Endothelial cell of umbilical vein (primary cell): ENCODE measurements at regions not wholly inside any gene's neighbourhood (a gene's known extent, or its start where the extent isn't known, plus 50 kb on each side); places are given as distances from the start of the nearest gene placed in this dataset.

Experiments
- BruUV-seq: library from RNA; stranded (reverse); fragments of 400-500 nt; replicated peaks from 2 replicates; lab custom pipeline; 2021; lab: Mats Ljungman, UMichigan
- CTCF ChIA-PET: fragments of 300-600, 350-600 bp; sonication (Branson Sonifier 250); formaldehyde crosslinking; loops from one replicate; lab custom pipeline; 2021; ENCODE audit warnings: antibody characterized with exemption, inconsistent platforms; lab: Charles Lee
- POLR2A ChIA-PET: fragments of 300-600, 350-600 bp; sonication (Branson Sonifier 250); formaldehyde crosslinking; loops from one replicate; lab custom pipeline; 2021; ENCODE audit warnings: antibody characterized with exemption, inconsistent platforms; lab: Charles Lee
- DNase-seq: peaks from one replicate; pipeline ENCODE4 v3.0.0-alpha.2; 2011; ENCODE audit warnings: low read depth, low spot score
- FAIRE-seq: peaks from 2 replicates; lab custom pipeline; 2011; peaks lifted over from hg19 to GRCh38; lab: Jason Lieb, UNC
- H2AFZ ChIP-seq: 2 replicates; pipeline ENCODE4 v1.6.0; 2012; ENCODE audit warnings: low read depth, low read length, control low read depth, inconsistent platforms
- H3K27ac ChIP-seq: 2 replicates; pipeline ENCODE4 v1.5.1; 2011; ENCODE audit warnings: low read depth, mild to moderate bottlenecking, control low read depth, low read length, moderate library complexity; ENCODE audit not compliant: insufficient read depth
- H3K27me3 ChIP-seq, 2 experiments: 2 replicates each; pipeline versions ENCODE4 v1.6.0 to v1.6.1; 2011; ENCODE audit warnings: low read length in 2 of 2, mixed read lengths in 1 of 2; ENCODE audit not compliant: control insufficient read depth in 2 of 2, insufficient read depth in 2 of 2
- H3K36me3 ChIP-seq, 2 experiments: 2 replicates in 1 of 2; 3 replicates in 1 of 2; pipeline ENCODE4 v1.5.1; 2011; ENCODE audit warnings: low read length in 2 of 2, mild to moderate bottlenecking in 1 of 2, moderate library complexity in 1 of 2; ENCODE audit not compliant: control insufficient read depth in 2 of 2, insufficient read depth in 2 of 2; ENCODE audit errors: extremely low read depth in 1 of 2
- H3K4me1 ChIP-seq: 3 replicates; pipeline ENCODE4 v1.5.1; 2011; ENCODE audit warnings: mild to moderate bottlenecking, low read length; ENCODE audit not compliant: control insufficient read depth, insufficient read depth; ENCODE audit errors: extremely low read depth
- H3K4me2 ChIP-seq: 2 replicates; pipeline ENCODE4 v1.6.1; 2011; ENCODE audit warnings: low read length, control low read depth, mixed read lengths; ENCODE audit not compliant: insufficient read depth
- H3K4me3 ChIP-seq, 3 experiments: fragments of 200-600 bp in 1 of 3; sonication (generic), shearing (Covaris generic) in 1 of 3; replicated peaks in 1 of 3; 2 replicates each; pipeline ENCODE4 v1.5.1; 2011 to 2016; ENCODE audit warnings: control low read depth in 3 of 3, low read length in 3 of 3, mild to moderate bottlenecking in 2 of 3, inconsistent platforms in 1 of 3, low read depth in 1 of 3, moderate library complexity in 1 of 3; ENCODE audit not compliant: insufficient read depth in 1 of 3
- H3K79me2 ChIP-seq: 2 replicates; pipeline ENCODE4 v1.6.0; 2012; ENCODE audit warnings: low read length, inconsistent platforms; ENCODE audit not compliant: control insufficient read depth, insufficient read depth
- H3K9ac ChIP-seq: replicated peaks from 2 replicates; pipeline ENCODE3; 2011; ENCODE audit warnings: low read length, control low read depth; ENCODE audit not compliant: insufficient read depth; ENCODE audit errors: extremely low read depth
- H3K9me1 ChIP-seq: replicated peaks from 3 replicates; pipeline ENCODE4 v1.6.0; 2011; ENCODE audit warnings: mild to moderate bottlenecking, low read length; ENCODE audit not compliant: control insufficient read depth, insufficient read depth; ENCODE audit errors: extremely low read depth
- H3K9me3 ChIP-seq: replicated peaks from 2 replicates; pipeline ENCODE4 v1.5.1; 2012; ENCODE audit warnings: low read length, inconsistent platforms; ENCODE audit not compliant: control insufficient read depth, insufficient read depth
- H4K20me1 ChIP-seq: replicated peaks from 2 replicates; pipeline ENCODE3; 2011; ENCODE audit warnings: mild to moderate bottlenecking, low read length; ENCODE audit not compliant: control insufficient read depth, insufficient read depth; ENCODE audit errors: extremely low read depth
- EZH2 ChIP-seq: IDR thresholded peaks from 2 replicates; pipeline ENCODE4 v1.6.1; 2012; ENCODE audit warnings: borderline replicate concordance, low read depth, mild to moderate bottlenecking, moderate library complexity, low read length, inconsistent platforms; ENCODE audit not compliant: severe bottlenecking
- FOS ChIP-seq: IDR thresholded peaks from 2 replicates; pipeline ENCODE4 v1.6.1; 2011; ENCODE audit warnings: mild to moderate bottlenecking, low read length, moderate library complexity, borderline replicate concordance; ENCODE audit not compliant: insufficient read depth
- GATA2 ChIP-seq: IDR thresholded peaks from 2 replicates; pipeline ENCODE4 v1.7.0; 2011; ENCODE audit warnings: low read depth, mild to moderate bottlenecking, moderate library complexity, mixed read lengths, low read length; ENCODE audit not compliant: insufficient read length, insufficient read depth
- JUN ChIP-seq: IDR thresholded peaks from 2 replicates; pipeline ENCODE4 v1.6.1; 2011; ENCODE audit warnings: borderline replicate concordance, low read depth; ENCODE audit not compliant: insufficient read length, insufficient read depth
- MYC ChIP-seq: IDR thresholded peaks from one replicate; pipeline ENCODE4 v1.6.1; 2011; ENCODE audit warnings: mild to moderate bottlenecking, low read depth, low read length
- POLR2A ChIP-seq: IDR thresholded peaks from 2 replicates; pipeline ENCODE4 v1.6.1; 2012; ENCODE audit warnings: low read depth, mild to moderate bottlenecking, control low read depth, low read length
- POLR2AphosphoS5 ChIP-seq: IDR thresholded peaks from 2 replicates; pipeline ENCODE4 v1.6.1; 2012; ENCODE audit warnings: low read depth, mild to moderate bottlenecking, control low read depth, low read length, moderate library complexity; ENCODE audit not compliant: insufficient read depth
- dilution Hi-C: fragments of 300-500 bp; cut with MboI; formaldehyde crosslinking; loops from one replicate; pipeline ENCODE4 v1.15.0; 2019; ENCODE audit warnings: low sequenced_read_pairs; ENCODE audit not compliant: extremely low pct_ligation_motif_present
- intact Hi-C: fragments of 100-400 bp; cut with micrococcal nuclease; formaldehyde crosslinking; loops from one replicate; pipeline ENCODE4 v1.10.0; 2022
- TF ChIP-seq, protein P1 (sequence below), 2 donors: IDR thresholded peaks; 1 replicate in 1 of 2; 2 replicates in 1 of 2; pipeline ENCODE4 v1.5.1; 2011; ENCODE audit warnings: low read length in 2 of 2, mild to moderate bottlenecking in 2 of 2, moderate library complexity in 2 of 2, control low read depth in 1 of 2, inconsistent platforms in 1 of 2, low read depth in 1 of 2; ENCODE audit not compliant: insufficient read depth in 1 of 2; ENCODE audit errors: extremely low read depth in 1 of 2
- TF ChIP-seq, protein P2 (sequence below): IDR thresholded peaks from 2 replicates; pipeline ENCODE4 v1.6.1; 2011; ENCODE audit not compliant: insufficient read depth, insufficient read length

DNA sequence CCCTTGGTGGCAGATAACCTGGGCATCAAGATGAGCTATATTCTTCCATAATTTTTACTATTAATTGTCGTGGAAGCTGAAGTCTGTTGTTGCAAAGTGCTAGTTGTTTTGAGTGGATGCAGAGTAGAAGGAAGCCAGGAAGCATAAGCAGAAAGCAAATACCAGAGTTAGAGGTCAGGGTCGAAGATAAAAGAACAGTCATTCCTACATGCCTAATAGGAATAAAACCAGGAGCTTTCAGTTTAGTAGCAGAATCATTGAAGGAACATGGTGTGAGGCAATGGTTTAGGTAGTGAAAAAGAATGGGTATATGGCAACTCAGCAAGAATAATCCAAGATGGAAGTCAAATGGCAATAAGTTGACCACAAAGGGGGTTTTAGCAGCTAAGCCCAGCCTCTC, 121.6 kb upstream of the FST start:
- Histone ChIP-seq H3K4me1 (peaks cover 4% of the 10 kb centered on the region), H2AFZ (no peak overlapping the region), H3K4me2 (no peak overlapping the region), H3K9ac (no peak overlapping the region), H4K20me1 (no peaks in the 10 kb centered on the region), H3K27me3 (no peaks in the 10 kb centered on the region), H3K36me3 (no peaks in the 10 kb centered on the region), H3K9me1 (no peaks in the 10 kb centered on the region), H3K27ac (no peak overlapping the region), H3K4me3 (no peak overlapping the region), H3K9me3 (no peaks in the 10 kb centered on the region), H3K79me2 (no peaks in the 10 kb centered on the region)
- DNase-seq (no peak), FAIRE-seq (no peak)
- dilution Hi-C loops = no loop called here
- intact Hi-C loops = no loop called here
- no peak for TF ChIP-seq GATA2
- TF ChIP-seq, protein P1, sequence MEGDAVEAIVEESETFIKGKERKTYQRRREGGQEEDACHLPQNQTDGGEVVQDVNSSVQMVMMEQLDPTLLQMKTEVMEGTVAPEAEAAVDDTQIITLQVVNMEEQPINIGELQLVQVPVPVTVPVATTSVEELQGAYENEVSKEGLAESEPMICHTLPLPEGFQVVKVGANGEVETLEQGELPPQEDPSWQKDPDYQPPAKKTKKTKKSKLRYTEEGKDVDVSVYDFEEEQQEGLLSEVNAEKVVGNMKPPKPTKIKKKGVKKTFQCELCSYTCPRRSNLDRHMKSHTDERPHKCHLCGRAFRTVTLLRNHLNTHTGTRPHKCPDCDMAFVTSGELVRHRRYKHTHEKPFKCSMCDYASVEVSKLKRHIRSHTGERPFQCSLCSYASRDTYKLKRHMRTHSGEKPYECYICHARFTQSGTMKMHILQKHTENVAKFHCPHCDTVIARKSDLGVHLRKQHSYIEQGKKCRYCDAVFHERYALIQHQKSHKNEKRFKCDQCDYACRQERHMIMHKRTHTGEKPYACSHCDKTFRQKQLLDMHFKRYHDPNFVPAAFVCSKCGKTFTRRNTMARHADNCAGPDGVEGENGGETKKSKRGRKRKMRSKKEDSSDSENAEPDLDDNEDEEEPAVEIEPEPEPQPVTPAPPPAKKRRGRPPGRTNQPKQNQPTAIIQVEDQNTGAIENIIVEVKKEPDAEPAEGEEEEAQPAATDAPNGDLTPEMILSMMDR (IDR thresholded peaks at IDR 0.05; ENCODE audit: extremely low read depth in 1 of 2, insufficient read depth in 1 of 2, low read depth in 1 of 2, low read length in 2 of 2) = no peak
- no peak for TF ChIP-seq JUN
- TF ChIP-seq FOS = no peak
- TF ChIP-seq POLR2AphosphoS5 = no peak
- TF ChIP-seq MYC = no peak
- no peak for TF ChIP-seq POLR2A
- no peak for TF ChIP-seq EZH2
- TF ChIP-seq, protein P2, sequence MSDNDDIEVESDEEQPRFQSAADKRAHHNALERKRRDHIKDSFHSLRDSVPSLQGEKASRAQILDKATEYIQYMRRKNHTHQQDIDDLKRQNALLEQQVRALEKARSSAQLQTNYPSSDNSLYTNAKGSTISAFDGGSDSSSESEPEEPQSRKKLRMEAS = no peak
- no TSS peak for BruUV-seq
- ChIA-PET CTCF (interaction anchor here (1.0 to 1.7 kb wide), 2 partner anchors 10 to 72 kb away, joined by 3 to 7 read pairs; no protein-coding TSS in a partner anchor), POLR2A (no interaction called here)
